HG03558 (cell line): ENCODE measurements at regions not wholly inside any gene's neighbourhood (a gene's known extent, or its start where the extent isn't known, plus 50 kb on each side); places are given as distances from the start of the nearest gene placed in this dataset.

Source experiments
- ATAC-seq: cut with Tn5 transposase; IDR thresholded peaks from one replicate; pipeline ENCODE4 v1.9.1; 2021; ENCODE audit warnings: moderate number of reproducible peaks; ENCODE audit not compliant: unreplicated experiment; ENCODE audit errors: extremely low read depth

DNA sequence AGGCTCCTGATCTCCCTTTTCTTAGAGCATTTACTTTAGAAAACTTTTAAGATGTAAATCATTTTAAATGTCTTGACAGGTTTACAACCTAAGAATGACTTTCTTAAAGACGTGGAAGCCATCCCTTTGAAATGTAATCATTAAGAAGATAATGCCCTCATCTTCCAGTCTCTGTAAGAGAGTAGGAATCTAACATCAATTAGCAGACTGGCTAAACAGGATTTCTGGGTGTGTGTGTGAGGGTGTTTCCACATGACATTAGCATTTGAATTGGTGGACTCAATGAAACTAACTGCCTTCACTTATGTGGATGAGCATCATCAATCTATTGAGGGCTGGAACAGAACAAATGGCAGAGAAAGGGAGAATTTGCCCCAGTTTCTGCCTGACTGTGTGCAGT lies 329.5 kb downstream of the RPL10L start:
- ATAC-seq, result no peak

DNA sequence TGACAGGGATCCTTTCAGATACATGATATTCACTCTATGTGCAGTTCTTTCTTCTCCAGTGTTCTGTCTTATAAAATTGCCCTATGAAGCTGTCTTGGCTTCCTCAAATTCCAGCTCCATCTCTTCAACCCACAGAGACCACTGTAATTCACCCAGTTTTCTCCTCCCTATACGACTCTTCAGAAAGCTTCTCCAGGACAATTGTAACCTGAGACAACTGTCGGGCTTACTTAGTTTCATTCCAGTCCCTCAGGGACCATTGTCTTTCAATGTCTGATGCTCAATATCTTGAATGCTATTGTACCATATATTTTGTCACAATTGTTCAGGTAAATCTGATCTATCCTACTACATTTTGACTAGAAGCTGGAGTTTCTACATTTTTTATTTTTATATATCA lies 345.3 kb downstream of the RPL10L start:
- ATAC-seq, result no peak

DNA sequence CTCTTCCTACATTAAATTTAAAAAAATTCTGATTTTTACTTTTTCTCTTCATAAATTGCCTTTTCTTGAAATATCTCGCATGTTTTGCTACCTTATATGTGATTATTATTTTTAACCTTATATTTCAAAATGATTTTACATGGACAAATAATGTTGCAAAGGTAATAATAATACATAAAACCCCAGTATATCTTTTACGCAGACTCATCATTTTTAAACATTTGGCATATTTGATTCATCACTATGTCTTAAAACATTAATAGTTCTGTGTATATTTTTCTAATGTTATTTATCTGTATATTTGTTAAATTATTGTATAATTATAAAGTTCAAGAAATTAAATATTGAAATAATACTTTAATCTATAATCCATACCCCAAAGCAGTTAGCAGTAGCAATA lies 350.8 kb downstream of the RPL10L start:
- ATAC-seq, result no peak

DNA sequence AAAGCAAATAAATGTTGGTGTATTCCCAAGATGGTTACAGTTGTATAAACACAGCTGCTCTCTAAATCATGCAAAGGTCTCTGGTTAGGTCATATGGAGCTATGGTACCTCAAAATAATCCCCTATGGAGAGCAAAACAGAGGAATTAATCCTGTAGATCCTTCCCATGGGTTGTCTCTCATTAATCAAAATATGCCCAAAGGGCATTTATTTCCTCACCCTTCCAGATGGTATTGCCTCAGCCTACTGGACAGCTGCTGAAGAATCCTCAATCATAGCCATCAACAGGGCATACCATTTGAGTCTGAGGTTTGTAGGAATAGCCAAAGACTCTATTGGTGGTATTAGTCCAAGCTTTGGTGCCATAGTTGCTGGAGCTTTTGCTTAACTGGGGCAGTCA lies 360.9 kb downstream of the RPL10L start:
- ATAC-seq, result no peak

DNA sequence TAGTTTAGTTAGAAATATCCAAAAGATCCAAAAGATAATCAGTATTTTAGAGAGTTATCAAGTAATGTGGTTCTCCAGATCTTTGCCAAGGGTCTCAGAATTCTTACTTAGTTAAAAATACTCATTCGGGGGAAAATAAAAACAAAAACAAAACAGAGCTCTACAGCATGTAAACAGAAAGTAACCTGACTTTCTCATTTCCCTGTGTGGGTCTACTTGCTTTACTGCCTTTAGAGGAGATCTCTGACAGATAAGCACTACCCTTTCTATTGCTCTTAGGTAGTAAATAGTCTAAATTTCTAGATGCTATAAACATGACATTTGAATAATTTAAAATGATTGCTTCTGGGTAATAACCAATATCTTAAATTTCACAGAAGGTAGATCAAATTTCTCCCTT lies 371.8 kb downstream of the RPL10L start:
- ATAC-seq, result no peak

DNA sequence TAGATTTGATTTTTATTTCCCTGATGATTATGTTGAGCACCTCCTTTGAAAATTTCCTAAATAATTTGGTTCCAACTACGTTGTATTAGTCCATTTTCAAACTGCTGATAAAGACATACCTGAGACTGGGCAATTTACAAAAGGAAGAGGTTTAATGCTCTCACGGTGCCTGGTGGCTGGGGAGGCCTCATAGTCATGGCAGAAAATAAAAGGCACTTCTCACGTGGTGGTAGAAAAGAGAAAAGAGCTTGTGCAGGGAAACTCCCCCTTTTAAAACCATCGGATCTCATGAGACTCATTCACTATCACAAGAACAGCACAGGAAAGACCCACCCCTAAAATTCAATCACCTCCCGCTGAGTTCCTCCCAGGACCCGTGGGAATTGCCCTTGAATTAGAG lies 372.3 kb downstream of the RPL10L start:
- ATAC-seq, result no peak

DNA sequence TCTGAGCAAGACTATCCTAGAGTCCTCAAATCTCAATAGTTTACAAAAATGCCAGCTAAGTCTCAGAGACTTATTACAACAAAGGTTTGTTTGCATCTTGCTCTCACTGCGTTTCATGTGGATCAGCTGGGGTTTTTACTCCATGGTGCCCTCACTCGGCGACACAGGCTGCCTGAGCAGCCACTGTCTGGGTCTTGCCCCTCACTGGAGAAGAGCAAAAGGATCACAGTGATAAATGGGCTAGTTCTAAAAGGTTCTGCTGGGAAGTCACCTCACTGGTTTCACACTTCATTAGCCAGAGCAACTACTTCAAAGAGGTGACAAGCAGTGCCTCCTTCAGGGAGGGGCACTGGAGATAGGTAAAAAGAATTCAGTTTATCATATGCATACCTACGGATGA lies 392.0 kb downstream of the RPL10L start:
- no peak for ATAC-seq

DNA sequence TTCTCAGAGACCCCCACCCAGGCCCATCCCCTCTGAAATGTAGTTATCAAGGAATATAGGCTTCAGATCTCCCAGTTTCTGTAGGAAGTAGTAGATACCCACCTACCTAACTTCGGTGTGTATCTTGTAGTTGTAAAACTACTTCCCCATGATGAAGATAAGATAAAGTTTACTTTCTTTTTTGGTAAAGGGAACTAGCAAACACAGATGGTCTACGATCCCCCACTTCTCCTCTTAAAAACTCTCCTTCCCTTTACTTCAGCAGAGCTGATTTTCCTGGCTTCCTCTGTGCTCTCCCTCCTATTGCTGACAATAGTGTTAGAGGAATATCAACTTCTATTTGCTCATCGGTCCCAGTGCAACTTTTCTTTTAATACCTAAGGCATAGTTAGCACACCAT lies 395.2 kb downstream of the RPL10L start:
- no peak for ATAC-seq

DNA sequence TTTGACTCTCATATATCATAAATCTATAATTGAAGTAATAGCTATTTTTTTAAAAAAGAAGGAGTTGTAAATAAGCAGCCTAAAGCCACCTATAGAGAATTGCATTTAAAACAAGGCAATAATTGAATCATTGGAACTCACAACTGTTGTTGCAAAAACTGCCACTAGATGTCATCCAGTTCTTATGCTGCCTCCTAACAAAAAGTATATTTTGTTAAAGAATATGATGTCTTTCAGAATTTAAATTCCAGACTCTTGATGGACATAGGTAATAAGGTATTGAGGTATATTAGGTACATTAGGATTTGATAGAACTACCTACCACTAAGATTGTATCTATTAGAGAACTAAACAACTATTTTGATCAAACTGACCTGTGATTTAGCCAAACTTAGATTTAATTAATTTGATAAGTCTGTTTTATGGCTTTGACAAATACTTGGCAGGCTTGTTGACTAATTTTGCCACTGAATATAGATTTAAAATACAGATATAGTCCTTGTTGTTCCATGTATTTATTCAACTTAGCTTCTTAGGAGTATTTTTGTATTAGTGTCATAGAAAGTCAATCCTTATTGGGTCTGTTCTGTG lies 401.4 kb downstream of the RPL10L start:
- no peak for ATAC-seq

DNA sequence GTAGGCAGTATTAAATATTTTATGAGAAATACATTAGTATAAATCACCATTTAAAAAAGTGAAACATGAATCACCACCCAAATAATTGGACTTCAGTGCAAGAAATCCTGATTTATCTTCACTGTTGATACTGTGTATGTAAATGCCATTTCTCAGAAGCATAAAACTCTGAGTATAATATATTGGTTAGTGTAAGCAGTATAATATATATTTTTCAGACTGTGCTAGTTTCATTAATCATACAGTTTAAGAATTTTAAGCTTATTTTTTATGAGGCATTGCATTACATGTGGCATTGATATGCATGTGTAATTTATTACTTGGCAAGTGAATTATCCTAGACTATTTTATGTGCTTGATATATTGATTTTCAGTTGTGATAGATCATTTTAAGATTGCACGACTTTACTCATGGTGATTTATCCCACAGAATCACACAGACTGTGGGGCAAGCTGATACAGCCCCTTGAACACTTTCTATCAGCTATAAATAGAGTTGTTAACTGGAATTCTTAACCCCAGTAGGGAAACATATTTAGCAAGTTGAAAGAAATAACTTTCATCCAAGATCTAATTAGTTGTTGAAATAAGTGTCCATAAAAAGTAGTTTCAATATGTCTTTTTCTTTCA lies 403.5 kb downstream of the RPL10L start:
- no peak for ATAC-seq

DNA sequence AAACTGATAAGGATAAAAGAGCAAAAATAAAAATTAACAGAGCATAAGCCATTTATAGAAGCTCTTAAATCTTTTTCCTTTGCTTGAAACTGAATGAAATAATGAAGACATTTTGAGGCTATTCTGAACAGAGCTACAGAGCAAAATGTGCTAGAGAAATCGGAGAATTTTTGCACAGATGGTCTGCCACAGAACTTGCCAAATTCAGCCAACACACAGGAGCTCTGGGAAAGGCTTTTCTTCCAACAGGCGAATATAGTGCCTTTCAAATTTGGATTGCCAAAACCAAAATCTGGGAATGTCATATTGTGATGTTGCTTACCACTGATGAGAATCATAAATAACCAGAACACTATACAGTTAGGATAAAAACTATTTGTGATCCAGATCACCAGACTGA lies 406.3 kb downstream of the RPL10L start:
- no peak for ATAC-seq

DNA sequence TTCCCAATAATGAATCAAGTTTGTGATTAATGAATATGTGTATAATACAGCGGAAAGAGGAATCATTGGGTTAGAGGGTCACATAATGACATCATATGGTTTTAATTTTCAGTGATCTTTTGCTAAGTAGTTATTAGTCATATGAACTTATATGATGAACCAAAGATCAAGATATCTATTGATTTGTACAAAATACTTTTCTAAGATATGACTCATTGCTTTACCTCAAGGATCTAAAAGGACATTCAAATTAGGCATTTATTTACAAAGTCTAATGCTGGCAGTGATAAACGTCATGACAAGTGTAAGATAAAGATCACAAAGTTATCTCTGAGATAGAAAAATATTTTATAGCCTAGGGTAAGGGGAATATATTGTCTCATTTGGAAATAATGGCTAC lies 417.8 kb downstream of the RPL10L start:
- ATAC-seq, result no peak

DNA sequence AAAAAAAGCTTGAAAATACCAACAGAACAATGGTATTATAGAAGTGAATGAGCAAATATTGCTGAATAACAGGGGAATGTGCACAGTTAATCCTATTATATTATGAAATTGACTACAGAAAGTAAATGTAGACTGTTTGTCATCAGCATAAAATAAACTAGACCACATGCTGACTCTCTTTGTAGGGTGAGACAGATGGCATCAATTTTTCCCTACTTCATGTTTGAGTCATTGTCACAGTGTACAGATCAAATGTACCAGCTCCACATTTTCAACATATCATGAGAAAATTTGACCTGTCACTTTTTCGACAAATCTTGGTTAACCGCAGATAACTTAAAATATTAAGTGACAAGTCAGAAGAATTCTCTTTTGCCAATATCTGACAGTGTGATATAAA lies 421.0 kb downstream of the RPL10L start:
- ATAC-seq, result no peak

DNA sequence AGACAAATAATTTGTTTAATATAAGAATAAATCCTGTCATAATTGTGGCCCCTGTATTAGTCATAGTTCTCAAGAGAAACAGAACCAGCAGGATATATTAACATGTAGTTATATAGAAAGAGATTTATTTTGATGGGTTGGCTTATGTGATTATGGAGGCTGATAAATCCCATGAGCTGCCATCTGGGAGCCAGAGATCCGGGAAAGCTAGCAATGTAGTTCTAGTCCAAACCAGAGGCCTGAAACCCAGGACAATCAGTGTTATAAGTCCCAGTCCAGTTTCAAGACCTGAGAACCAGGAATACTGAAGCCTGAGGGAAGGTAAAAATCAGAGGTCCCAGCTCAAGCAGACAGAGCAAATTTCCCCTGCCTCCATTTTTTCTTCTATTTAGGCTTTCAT lies 435.8 kb downstream of the RPL10L start:
- ATAC-seq, result no peak

DNA sequence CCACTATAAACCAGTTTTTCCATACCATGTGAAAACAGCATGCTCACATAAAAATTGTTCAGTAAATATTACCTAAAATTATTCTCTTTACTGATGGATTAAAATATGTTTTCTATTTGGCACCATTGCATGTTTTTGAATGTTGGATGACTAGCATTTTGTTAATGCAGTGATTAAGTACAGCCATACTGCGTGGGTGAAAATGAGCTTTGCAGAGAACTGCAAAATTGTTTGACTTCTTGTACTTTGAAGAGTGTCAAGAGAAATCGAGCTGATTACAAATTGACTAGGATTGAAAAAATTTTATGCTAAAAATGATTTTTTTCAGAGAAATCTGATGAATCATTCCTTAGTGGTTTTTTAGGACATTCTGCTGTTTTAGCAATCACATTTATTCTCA lies 452.9 kb downstream of the RPL10L start:
- no peak for ATAC-seq

DNA sequence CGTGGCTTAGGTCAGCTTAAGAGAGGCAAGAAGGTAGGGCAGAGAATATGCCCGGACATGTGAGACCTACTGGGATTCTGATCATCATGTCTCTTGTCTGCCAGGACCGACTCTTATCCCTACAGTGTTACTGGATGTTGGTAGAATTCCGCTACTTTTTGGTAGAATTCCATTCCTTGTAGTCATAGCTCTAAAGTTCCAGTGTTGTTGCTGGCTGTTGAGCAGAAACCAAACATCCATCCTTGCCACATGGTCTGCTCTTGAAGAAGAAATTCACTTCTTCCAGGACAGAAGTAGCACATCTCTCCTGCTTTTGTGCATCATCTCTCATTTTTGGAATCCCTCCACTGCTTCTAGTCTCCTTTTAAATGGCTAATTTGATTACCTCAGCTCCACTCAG lies 453.7 kb downstream of the RPL10L start:
- ATAC-seq, result no peak
